ENCODE measurements at regions not wholly inside any gene's neighbourhood (a gene's known extent, or its start where the extent isn't known, plus 50 kb on each side); places are given as distances from the start of the nearest gene placed in this dataset.
A peak's percentile ranks its signal among the peaks of the same experiment; 100 is the strongest.

DNA sequence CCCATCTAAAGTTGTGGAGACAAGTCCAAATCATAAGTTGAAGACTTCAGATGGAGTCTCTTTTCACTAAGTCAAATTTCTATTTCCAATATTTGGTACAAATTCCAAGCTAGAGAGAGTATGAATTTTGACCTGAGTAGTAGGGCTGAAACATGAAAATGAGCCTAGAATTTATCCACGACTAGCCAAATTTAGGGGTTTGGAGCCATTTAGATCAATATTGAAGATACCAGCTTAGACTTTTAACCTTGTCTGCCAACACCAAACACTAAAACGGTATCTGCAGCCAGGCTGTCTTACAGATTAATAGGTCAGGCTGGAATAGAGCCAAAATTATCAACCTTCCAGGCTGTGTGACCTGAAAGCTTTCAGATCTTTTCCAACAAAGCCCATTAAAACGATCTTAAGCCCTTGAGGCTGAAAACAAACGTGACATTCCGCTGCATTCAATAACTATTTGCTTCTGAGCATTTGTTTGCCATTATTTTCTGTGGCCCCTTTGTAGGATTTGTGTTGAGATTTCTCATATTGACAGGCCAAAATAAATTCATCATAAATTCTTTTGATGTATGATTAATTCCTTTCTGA lies 268.7 kb upstream of the DKK2 start:
- DNase-seq, result no peak

GRCh38 chr4:107299646-107300045 lies 263.5 kb upstream of the DKK2 start:
- no peak for DNase-seq

- no peak for DNase-seq
These were observed 256.9 kb upstream of the DKK2 start for GRCh38 chr4:107292979-107293378.

GRCh38 chr4:107283587-107284559 lies 247.8 kb upstream of the DKK2 start:
- DNase-seq, result no peak

GRCh38 chr4:107279733-107280132 lies 243.6 kb upstream of the DKK2 start:
- no peak for DNase-seq

GRCh38 chr4:107278791-107279483 lies 242.8 kb upstream of the DKK2 start:
- no peak for DNase-seq

DNA sequence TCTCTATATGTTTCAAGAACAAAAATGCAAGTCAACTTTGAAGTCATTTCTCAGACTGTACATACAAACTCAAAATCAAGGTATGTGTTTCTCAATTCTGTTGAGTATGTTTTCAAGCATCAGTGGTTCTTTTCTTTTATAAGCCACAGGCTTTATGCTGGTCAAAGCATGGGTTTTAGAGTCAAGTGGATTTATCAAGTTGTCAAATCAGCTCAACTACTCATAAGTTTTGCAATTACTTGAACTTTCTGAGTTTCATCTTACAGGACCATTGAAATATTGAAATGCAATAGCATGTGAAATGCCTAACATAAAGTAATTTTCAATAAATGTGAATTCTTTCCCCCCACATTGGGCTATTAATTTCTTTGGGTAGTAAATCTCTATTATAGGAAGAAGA lies 239.9 kb upstream of the DKK2 start:
- DNase-seq, result no peak

GRCh38 chr4:107275225-107275624 lies 239.1 kb upstream of the DKK2 start:
- no peak for DNase-seq

GRCh38 chr4:107270614-107271013 lies 234.5 kb upstream of the DKK2 start:
- DNase-seq, result no peak

DNA sequence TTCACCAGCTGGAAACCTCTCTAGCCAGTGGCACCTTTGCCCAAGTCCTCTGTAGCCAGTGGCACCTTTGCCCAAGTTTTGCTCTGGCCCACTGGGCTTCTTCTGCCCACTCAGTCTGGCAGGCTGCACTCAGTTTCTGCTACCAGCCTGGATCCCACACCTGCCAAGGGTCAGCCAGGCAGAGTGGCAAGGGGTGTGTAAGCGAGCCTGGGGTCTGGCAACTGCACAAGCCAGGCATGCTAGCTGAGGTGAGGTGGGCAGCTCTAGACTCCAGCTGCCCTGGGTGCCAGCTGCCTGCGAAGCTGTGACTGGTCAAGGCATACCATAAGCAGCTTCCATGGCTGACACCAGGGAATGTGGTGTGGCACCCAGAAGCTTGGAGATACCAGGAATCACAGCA lies 233.1 kb upstream of the DKK2 start:
- no peak for DNase-seq

DNA sequence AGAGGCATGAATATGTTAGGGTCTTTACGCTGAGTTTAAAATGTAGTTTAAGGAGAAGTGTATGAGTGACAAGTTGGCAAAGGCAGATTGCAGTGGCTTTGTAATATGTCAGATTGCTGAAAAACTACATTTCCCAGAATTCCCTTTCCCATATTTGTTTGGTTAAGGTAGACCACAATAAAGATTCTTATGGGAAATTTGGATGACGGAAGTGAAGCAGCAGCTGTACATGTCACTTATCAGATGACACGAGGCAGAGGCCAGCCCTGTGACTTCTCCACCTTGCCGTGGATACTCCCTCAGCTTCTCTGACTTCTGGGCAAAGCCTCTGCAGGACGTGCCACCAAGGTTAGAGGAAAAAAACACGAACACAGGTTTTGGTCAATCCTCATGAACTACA lies 229.7 kb upstream of the DKK2 start:
- DNase-seq, result no peak

GRCh38 chr4:107261241-107261874 lies 225.2 kb upstream of the DKK2 start:
- DNase-seq, result no peak

DNA sequence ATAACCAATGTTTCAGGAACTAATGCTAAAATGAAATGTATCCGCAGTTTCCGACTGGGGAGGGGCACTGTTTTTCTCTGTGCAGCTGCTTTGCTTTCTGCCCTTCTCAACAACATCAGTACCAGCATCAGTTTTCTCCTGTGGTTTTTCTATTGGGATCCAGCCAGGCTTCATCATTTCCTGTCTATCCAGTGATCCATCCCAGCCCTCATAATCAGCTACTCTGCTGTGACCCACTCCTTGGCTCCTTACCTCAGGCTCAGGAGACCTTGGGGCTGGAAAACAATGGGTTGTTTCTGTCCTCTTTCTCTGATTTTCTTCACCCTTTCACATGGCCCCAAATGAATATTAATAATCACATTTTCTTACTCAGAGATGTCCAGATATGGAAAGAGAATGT lies 222.2 kb upstream of the DKK2 start:
- no peak for DNase-seq

- no peak for DNase-seq
These were observed 219.5 kb upstream of the DKK2 start for GRCh38 chr4:107255596-107255995.

DNA sequence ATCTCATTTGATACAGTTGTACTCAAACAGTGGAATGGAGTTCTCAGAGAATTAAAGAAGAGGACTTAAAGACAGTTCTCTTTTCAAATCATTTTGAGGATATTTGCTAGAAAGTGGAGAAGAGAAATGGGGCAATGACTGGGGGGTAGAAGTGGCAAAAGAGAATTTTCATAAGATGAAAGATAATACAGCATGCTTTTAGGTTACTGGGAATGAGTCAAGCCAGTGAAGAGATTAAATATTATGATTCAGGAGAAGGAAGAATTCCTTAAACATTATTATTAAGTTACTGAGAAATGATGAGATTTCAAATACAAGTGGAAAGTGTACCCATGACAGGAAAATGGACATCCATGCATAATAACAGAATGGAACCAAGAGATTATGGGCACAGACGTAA lies 219.0 kb upstream of the DKK2 start:
- no peak for DNase-seq

DNA sequence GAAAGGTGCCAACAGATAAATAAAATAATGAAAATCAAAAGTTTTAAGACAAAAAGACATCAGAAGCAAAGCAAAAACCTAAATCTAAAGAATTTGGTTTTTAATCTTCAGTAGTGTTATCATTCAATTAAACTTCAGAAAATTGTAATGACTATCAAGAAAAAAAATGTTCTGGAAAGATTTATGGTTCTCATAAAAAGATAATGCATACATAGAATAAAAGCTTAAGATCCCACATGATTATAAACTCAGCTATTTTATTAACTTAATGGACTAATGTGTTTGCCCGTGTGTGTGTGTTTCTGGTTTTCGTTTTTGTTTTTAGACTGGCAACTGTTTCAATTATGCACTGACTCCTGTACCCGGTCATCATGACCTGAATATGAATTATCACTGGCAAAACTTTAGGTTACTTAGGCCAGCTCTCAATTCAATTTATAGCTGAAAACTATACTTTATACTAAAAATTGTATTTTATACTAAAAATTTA lies 217.5 kb upstream of the DKK2 start:
- DNase-seq, result no peak

DNA sequence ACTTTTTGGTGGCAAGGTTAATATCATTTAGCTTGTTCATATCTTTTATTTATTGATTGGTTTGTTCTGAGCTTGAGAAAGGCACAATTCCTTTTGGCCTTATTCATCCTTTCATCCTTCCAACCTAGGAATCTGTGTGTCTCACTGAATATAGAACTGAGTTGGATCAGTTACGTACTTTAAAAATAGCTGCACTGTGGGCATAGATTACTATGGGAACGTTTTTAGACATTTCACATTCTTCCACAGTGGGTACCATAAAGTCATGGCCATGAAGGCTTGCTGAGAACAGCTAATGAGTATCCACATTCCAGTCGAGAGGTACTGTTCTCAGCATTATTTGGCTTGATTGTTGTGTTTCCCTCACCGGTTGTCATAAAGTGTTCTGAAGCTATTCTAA lies 217.0 kb upstream of the DKK2 start:
- DNase-seq, result no peak

- no peak for DNase-seq
These were observed 216.5 kb upstream of the DKK2 start for GRCh38 chr4:107252571-107252970.

DNA sequence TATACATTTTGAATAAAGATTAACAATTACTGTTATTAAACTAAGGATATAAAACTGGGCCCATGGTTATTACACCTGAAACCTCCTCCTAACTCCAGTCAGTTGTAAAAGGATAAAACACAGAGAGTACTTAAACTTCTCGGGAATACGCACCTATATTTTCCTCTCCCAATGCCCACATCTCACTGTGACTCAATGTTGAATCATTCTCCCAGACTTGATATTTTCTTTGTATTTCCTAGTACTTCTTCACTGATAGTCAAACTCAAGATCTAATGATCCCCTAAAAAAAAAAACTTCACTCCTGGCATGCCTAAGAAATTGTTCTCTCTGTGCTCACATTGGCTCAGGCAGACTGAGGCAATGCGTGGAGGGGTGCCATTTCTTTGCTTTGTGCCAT lies 212.5 kb upstream of the DKK2 start:
- DNase-seq, result no peak

GRCh38 chr4:107247738-107248137 lies 211.6 kb upstream of the DKK2 start:
- DNase-seq, result no peak

DNA sequence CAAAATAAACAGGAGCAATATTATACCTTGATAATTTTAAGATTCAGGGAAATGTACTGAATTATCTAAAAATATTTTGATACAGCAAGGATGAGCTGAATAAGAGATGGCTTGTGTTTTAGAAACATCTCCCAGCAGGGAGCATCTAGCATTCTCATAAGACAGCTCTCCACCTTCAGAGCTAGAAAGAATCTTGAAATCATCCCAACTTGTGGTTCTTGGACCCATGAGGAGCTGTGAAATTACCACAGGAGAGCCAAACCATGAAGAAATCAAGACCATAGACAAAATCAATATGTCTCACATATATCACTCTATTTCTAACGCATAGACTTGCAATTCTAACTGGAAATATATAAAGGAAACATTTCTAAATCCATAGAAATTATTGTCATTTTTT lies 210.6 kb upstream of the DKK2 start:
- no peak for DNase-seq

DNA sequence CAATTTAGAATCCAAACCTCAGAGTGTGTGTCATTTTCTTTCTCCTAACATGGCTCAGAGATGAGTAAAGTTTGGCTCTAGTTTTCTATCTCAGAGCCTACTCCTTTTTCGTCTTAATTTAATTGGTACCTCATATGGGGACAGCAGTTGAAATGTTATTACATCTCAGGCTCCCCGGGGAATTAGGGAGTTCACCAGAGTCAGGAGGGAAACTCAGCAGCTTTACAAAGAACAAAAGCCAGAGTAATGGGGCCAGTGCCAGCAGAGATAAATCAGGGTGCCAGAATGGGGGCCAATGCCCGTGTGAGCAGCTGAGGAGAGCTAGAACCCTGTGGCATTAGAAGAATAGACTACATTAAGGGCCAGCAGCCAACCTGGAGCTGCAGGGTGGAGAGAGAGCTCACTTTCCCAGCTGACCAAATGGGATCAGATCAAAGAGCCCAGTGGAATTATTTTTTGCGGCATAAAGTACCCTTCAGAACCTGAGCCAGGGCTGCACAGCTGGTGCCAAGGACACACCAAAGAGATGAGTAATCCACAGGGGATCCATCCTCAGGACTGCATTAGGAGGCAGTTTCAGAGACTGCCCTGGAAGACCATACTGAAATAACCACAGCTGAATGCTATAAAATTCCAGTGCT lies 207.1 kb upstream of the DKK2 start:
- peak; percentile 59 for DNase-seq

- no peak for DNase-seq
These were observed 184.9 kb upstream of the DKK2 start for GRCh38 chr4:107220976-107221375.

Data from COR-L47 (cell line).